ENCODE measurements at regions not wholly inside any gene's neighbourhood (a gene's known extent, or its start where the extent isn't known, plus 50 kb on each side); places are given as distances from the start of the nearest gene placed in this dataset.

- Histone ChIP-seq H4K20me1 (ENCODE audit: insufficient read depth, low read length) (no peaks in the 10 kb centered on the region), H2AFZ (ENCODE audit: low read length) (no peak overlapping the region), H3K9me3 (ENCODE audit: low read length) (no peaks in the 10 kb centered on the region)
These were observed 1245.1 kb upstream of the LRRTM1 start for GRCh38 chr2:81549646-81550045.

GRCh38 chr2:81545626-81546025 is 1241.1 kb upstream of the LRRTM1 start:
- Histone ChIP-seq H3K27ac (ENCODE audit: low read depth, low read length, poor library complexity, severe bottlenecking) (no peak overlapping the region), H3K4me1 (ENCODE audit: insufficient read depth, low read length, severe bottlenecking) (no peaks in the 10 kb centered on the region), H3K9me2 (ENCODE audit: low read depth, low read length) (no peaks in the 10 kb centered on the region), H4K20me1 (ENCODE audit: insufficient read depth, low read length) (no peaks in the 10 kb centered on the region), H3K9me3 (ENCODE audit: low read length) (no peaks in the 10 kb centered on the region), H2AFZ (ENCODE audit: low read length) (no peak overlapping the region), H3K4me2 (ENCODE audit: low read length) (no peak overlapping the region), H3K27me3 (ENCODE audit: insufficient read depth, low read length) (no peaks in the 10 kb centered on the region), H3F3A (ENCODE audit: insufficient read depth, low read length) (no peaks in the 10 kb centered on the region), H3K36me3 (ENCODE audit: insufficient read depth, low read length) (no peaks in the 10 kb centered on the region), H3K79me2 (ENCODE audit: insufficient read depth, low read length) (no peaks in the 10 kb centered on the region), H3K9ac (ENCODE audit: low read length) (no peak overlapping the region), H3K4me3 (ENCODE audit: low read depth, low read length, poor library complexity, severe bottlenecking) (no peak overlapping the region)
- TF ChIP-seq CTCF (IDR thresholded peaks at IDR 0.05; ENCODE audit: low read length) (no peak), EZH2 (IDR thresholded peaks at IDR 0.05; ENCODE audit: borderline replicate concordance, low read length) (no peak)

More at GRCh38 chr2:81549646-81550045, 1245.1 kb upstream of the LRRTM1 start:
- Histone ChIP-seq H3K9ac (ENCODE audit: low read length) (no peak overlapping the region), H3K27me3 (ENCODE audit: insufficient read depth, low read length) (no peaks in the 10 kb centered on the region), H3K36me3 (ENCODE audit: insufficient read depth, low read length) (no peaks in the 10 kb centered on the region), H3K79me2 (ENCODE audit: insufficient read depth, low read length) (no peaks in the 10 kb centered on the region), H3K9me2 (ENCODE audit: low read depth, low read length) (no peaks in the 10 kb centered on the region), H3K4me1 (ENCODE audit: insufficient read depth, low read length, severe bottlenecking) (no peaks in the 10 kb centered on the region), H3K27ac (ENCODE audit: low read depth, low read length, poor library complexity, severe bottlenecking) (no peak overlapping the region), H3K4me2 (ENCODE audit: low read length) (no peak overlapping the region), H3F3A (ENCODE audit: insufficient read depth, low read length) (no peaks in the 10 kb centered on the region), H3K4me3 (ENCODE audit: low read depth, low read length, poor library complexity, severe bottlenecking) (no peak overlapping the region)
- TF ChIP-seq CTCF (IDR thresholded peaks at IDR 0.05; ENCODE audit: low read length) (no peak), EZH2 (IDR thresholded peaks at IDR 0.05; ENCODE audit: borderline replicate concordance, low read length) (no peak)

- TF ChIP-seq EZH2 (IDR thresholded peaks at IDR 0.05; ENCODE audit: borderline replicate concordance, low read length) (no peak), CTCF (IDR thresholded peaks at IDR 0.05; ENCODE audit: low read length) (no peak)
- H3K9me3 ChIP-seq (ENCODE audit: low read length), result no peaks in the 10 kb centered on the region
- H3K79me2 ChIP-seq (ENCODE audit: insufficient read depth, low read length), result no peaks in the 10 kb centered on the region
- H3K4me1 ChIP-seq (ENCODE audit: insufficient read depth, low read length, severe bottlenecking), result no peaks in the 10 kb centered on the region
- H4K20me1 ChIP-seq (ENCODE audit: insufficient read depth, low read length), result no peaks in the 10 kb centered on the region
- H2AFZ ChIP-seq (ENCODE audit: low read length), result no peak overlapping the region
- H3K4me3 ChIP-seq (ENCODE audit: low read depth, low read length, poor library complexity, severe bottlenecking), result no peak overlapping the region
- no peak overlapping the region for H3K27ac ChIP-seq (ENCODE audit: low read depth, low read length, poor library complexity, severe bottlenecking)
- no peak overlapping the region for H3K4me2 ChIP-seq (ENCODE audit: low read length)
- no peaks in the 10 kb centered on the region for H3K36me3 ChIP-seq (ENCODE audit: insufficient read depth, low read length)
- H3K9me2 ChIP-seq (ENCODE audit: low read depth, low read length), result no peaks in the 10 kb centered on the region
- no peaks in the 10 kb centered on the region for H3K27me3 ChIP-seq (ENCODE audit: insufficient read depth, low read length)
- no peak overlapping the region for H3K9ac ChIP-seq (ENCODE audit: low read length)
- H3F3A ChIP-seq (ENCODE audit: insufficient read depth, low read length), result no peaks in the 10 kb centered on the region
These were observed 1237.6 kb upstream of the LRRTM1 start for GRCh38 chr2:81542119-81542518.
